ENCODE measurements at regions not wholly inside any gene's neighbourhood (a gene's known extent, or its start where the extent isn't known, plus 50 kb on each side); places are given as distances from the start of the nearest gene placed in this dataset.

DNA sequence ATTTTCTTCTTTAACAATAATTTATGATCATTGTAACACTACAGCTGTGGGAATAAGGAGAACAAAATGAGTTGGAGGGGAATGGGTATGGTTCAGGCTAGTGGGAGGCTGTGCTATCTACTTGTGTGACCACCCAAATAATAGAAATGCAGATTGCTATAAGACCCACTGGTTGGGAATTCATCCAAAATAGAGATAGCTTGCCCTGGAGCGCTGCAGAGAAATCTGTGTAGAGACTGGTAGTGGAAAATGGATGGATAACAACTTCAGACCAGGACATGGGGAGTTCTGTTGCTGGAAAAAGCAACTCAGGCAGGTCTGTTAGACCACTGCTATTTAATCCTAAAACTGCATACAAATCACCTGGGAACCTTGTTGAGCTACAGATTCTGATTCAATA is 137.1 kb upstream of the MKLN1 start:
- DNase-seq, result no peak

DNA sequence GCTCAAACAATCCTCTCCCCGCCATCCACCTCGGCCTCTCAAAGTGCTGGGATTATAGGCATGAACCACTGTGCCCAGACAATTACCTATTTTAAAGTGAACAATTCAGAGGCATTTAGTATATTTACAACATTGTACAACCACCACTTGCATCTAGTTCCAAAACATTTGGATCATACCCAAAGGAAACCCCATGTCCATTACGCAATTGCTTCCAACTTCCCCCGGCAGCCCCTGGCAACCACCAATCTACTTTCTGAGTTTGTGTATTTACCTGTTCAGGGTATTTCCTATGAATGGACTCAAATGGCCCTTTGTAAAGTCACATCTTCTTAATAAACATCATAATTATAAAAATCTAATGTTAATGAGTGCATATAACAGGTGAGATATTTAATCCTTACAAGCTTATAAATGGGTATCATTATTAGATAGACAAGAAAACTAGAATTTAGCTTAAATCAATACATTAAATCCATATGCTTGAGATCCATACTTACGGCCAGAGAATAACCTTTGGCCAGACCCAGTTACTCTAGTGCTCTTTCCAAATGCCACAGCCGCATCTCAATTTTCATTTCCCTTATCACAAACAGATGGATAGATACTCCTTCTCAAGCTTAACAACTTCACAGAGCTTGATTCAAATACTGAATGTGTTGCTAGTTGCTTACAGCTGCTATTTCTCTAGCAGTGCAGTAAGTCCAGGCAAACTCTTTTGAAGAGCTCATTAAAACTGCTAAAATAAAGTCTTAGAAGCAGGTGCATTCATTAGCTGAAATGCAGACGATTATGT is 133.4 kb upstream of the MKLN1 start:
- DNase-seq, result no peak

DNA sequence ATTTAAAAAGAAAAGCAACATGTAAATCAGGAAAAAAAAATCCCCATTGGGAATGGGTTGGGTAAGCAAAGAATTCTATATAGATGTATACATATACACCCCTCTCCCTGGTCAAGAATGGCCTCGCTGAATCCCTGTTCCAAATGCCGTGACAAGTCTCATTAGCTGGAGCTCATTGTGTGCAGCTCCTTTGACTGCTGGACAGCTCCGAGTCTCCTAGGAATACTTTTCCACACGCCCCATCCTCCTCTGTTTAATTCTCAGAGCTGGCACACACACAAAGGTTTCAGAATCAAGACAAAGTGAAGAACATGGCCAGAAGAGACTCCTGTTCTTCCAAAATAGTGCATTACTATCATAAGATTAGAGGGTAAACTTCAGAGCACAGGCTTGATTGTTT is 130.9 kb upstream of the MKLN1 start:
- no peak for DNase-seq

DNA sequence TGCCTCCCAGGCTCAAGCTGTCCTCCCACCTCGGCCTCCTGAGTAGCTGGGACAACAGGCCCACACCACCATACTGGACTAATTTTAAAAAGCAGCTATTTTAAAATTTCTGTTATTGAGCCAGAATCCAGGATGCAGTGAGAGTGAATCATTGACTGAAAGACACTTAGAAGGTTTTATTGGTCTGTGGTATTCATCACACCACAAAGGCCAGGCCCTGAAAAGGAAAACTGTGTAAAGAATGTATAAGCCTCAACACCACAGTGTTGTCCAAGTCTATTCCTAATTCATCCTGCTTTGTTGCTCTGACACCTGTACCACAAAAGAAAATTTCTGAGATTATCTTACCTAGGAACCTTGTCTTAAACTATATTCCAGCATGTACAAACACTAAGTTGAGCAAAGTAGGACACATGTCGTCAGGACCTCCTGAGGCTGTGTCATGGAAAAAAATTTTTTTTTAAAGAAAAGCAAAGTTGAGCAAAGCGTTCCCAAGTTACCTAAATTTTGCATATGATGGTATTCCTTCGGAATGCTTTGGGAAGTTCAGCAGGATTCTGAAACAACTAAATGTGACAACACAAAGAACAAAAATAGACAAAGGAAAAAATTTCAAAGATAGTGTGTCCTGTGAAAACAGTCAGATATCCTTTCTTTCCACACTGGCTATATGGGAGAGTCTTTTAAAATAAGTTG is 129.6 kb upstream of the MKLN1 start:
- DNase-seq, result no peak

DNA sequence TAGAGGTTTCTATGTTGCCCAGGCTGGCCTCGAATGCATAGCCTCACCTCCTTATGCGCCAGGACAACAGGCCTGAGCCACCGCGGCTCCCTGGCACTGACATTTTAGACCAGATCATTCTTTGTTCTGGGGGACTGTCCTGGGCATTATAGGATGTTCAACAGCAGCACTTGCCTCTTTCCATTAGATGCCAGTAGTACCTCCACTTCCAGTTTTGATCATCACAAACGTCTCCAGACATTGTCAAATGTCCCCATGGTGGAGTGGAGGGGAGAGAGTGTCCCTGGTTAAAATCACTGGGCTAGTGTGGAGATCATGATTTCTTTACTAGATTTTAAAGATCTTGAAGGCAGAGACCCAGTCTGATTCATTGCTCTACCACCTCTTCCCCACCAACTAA is 125.2 kb upstream of the MKLN1 start:
- no peak for DNase-seq

DNA sequence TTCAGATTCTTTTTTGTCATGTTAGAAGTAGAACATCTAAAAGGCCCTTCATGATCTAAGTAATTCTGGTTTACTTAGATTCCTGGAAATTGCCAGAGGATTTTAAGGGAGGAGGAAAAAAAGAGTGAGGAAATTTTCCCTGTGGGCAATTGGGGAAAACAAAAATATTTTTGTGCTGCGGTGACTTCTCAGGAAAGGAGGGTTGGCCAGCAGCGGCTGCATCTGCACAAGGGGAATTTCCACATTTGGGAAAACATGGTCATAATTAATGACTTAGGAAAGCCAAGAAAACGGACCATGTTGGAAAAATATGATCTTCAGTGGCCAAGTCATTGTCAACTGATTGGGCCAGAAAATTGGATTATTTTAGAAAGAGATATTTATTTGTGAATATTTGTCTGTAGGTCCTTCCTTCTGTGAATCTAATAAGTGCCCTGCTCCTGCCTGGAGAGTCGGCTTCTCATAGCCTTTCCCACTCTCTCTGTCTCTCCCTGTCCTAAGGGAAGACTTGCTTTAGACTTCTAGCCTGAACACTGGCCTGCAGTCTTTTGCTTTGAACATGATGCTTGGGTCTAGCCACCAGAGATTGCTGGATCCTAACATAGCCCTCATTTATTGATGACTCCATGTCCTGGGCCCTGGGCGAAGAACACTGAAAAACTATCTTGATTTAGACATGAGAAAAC is 124.2 kb upstream of the MKLN1 start:
- DNase-seq, result no peak

DNA sequence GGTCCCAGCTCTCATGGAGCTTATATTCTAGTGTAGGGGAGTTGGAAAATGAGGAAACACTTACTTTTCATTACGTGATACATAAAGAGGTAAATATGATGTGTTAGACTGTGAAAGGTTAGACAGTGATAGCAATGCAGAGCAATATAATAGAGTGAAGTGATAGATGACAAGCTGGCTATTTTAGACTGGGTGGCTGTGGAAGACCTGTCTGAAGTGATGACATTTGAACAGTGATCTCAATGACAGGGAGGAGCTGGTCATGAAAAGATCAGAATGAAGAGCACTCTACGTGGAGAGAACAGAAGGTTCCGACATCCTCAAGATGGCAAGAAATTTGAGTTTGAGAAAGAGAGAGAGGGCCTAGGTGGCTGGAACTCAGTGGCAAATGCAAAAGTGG is 118.9 kb upstream of the MKLN1 start:
- no peak for DNase-seq

DNA sequence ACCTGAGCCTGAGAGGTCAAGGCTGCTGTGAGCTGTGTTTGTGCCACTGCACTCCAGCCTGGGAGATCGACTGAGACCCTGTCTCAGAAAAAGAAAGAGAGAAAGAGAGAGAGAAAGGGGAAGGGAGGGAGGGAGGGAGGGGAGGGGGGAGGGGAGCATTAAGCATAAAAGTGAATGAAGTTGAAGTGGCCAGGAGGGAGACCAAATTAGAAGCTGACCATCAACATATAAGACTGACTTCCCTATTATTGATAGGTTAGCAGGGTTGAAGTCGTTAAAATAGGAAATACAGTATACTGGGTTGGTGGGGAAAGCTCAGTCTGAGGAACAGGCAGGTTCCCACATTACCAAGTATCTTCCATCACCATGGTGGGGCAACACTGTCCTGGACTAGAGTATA is 117.1 kb upstream of the MKLN1 start:
- no peak for DNase-seq

DNA sequence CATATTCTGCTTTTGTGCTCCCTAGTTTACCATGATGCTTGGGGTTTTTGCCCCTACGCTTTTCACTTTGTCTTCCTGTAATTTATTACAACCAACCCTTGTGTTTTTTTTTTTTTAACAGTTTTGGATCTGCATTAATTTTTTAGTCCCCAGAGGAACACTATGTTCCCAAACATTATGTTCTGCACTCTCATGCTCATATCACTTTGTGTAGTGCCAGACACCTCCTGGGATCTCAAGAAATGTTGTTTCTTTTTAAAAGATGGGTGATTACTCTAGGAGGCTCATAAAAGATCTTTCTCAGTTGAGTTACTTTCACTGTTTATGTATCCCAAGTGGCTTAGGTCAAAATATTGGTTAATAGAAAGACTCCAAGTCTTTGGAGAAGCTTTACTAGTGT is 116.2 kb upstream of the MKLN1 start:
- no peak for DNase-seq

DNA sequence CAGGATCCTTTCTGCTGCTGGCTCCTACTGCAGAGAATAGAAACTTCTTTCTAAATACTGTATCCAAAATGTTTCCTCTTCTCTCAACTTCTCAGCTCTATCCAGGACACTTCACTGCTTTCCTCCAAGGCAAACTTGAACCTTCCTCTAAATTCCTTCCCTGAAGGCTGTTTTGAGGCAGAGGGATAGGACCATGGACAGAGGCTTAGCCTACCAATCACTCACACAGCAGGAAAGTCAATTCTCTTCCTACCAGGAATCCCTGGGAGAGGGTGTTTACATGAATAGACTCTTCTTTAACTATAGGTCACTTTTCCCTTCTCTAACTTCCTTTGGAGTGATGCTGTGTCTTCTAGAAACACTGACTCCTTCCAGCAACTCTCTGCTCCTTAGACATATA is 115.6 kb upstream of the MKLN1 start:
- no peak for DNase-seq

DNA sequence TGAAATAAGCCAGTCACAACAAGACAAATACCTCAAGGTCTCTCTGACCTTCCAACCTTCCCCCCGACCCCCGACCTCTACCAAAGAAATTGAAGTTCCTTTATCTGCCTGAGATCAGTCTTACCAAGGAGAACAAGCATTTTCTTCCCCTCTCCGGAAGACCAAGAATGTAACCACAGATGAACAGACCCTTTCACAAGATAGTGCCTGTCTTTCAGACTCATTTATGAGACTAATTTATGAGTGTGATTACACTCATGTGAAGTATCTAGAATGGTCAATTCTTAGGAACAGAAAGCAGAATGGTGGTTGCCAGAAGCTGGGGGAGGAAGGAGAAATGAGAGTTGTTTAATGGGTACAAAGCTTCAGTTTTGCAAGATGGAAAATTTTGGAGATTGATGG is 108.9 kb upstream of the MKLN1 start:
- no peak for DNase-seq

DNA sequence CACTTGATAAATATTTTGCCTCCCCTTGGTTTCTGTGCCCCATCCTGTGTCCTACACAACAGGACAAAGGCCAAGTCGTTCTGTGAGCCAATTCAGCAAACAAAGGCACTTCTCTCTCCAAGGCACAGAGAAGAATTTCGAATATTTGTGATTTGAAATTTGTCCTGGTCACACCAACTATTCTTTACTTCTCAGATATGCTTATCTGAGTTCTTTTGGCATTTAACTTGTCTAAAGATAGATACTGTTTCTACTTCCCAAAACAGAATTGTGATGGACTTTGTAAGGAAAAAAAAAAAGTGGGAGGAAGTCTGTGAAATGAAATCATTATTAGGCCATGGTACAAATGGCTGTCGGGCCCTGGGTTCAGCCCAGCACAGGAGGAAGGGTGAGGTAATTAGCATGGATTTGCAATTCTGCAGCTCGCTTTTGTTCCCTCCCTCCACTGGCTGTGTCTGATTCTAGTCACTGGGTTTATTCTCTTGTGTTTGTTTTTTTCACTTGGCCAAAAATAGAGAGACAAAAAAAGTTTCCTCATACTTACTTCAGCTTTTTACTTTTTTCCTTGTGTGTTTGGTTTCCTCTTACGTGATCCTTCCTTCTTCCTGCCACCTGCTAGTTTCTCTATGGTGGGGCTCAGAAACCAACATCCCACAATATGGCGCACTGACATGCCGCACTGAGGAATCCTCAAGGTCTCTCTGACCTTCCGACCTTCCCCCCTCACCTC is 108.2 kb upstream of the MKLN1 start:
- no peak for DNase-seq

DNA sequence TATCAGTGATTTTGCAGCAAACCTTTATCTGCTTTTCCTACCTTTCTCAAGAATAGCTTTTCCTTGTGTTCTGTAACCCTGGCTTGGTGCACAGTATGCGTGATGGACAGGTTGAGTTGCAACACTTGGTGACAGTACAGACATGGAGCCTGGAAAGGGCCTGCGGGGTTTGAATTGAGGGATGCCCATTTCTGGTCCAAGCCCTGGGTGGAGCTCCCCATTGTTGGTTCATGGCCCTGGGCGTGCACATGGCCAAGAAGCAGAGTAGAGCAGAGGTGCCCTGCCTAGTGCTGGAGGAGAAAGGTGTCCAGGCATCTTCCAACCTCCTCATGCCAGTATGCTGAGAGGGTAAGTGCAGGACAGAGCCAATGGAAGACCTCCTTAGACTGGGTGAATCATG is 106.6 kb upstream of the MKLN1 start:
- DNase-seq, result no peak

DNA sequence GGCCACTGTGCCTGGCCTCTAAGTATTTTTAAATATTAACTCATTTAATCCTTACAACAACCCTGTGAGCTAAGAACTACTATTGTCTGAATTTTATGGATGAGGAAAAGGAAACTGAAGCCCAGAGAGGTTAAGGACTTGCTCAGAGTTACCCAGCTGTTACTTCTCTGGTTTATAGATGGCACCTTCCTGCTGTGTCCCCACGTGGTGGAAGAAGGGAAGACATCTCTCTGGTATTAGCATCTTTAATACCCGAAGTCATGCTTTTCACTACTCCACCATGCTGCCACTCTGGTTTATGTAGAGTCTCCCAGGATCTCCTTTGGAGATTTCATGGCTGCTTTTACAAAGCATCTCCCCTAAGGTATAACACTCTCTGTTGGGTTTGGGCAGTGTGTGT is 105.5 kb upstream of the MKLN1 start:
- DNase-seq, result no peak

DNA sequence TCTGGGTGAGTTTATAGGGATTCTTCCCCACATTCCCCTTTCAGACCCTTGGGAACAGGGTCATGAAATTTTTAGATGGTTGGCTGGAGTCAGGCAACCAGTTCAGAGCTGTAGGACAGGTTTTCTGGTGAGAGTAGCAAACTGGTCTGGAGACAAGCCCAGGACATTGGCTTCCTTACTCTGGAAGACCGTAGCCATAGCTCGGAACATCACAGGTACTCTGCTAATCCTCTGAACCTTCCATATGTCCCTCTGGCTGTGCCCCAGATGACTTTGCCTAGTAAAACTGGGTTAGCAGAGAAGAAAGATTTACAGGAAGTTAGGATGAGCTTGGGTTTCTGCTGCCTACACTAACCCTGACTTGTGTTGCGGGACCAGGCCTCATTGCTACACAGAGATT is 104.5 kb upstream of the MKLN1 start:
- DNase-seq, result no peak

DNA sequence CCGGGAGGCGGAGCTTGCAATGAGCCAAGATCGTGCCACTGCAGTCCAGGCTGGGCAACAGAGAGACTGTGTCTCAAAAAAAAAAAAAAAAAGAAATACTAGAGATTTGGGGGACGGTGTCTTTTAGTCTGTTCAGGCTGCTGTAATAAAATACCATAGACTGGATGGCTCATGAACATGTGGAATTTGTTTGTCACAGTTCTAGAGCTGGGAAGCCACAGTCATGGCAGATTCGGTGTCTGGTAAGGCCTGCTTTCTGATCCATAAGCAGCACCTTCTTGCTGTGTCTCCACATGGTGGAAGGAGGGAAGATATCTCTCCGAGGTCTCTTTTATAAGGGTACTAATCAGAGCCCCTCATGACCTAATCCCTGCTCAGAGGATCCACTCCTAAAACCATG is 102.7 kb upstream of the MKLN1 start:
- DNase-seq, result no peak

DNA sequence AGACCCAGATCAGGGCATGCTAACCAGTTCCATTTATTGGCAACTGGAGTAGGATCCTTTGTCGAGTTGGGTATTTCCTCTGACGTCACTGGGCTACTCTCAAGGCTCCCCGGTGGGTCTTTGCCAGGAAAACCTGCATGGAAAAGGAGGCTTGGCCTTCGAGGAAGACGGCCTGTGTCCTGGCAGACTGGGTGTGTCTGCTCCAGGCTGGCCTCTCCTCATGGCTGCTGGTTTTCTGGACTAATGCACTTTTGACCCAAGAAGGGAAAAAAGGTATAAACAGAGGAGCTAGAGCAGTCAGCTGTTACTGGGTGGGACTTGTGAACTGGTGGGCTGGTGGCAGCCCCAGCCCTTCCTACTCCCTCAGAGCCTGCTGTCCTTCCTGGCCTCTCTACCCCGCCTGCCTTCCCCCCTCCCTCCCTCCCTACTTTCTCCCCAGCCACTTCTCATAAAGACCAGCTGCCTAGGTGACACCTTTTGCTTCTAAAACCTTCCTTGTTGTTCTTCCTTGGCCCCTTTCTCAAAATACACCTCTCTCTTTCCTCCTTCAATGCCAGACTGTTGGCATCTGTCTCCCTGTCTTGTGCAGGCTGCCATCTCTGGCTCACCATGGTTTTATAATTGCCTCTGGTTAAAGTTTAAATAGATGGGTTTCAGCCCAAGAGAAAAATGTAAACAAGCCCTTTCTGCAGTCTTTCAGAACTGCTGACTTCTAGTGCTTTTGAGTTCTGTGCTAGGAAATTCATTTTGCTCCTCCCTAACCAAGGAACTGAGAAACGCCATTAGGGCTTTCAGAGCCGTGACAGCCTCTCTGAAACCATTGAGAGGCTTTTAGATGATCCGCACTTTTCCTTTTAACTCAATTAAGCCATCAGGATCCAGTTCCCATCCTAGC is 101.8 kb upstream of the MKLN1 start:
- no peak for DNase-seq

DNA sequence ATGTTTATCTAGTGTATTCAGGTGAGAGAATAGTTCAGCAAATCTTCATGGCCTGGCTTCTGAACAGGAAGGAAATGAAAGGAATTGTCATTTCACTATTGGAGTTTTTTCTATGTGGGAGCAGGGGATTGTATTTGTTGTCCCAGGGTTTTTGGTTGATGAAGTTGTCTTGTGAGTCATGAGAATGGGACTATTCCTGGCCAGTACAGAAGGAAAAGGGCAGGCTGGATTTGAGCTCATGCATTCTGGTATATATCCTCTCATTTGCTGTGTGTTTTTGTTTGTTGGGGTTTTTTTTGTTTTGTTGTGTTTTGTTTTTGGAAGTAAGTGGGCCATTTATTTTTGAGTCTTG is 101.2 kb upstream of the MKLN1 start:
- no peak for DNase-seq

DNA sequence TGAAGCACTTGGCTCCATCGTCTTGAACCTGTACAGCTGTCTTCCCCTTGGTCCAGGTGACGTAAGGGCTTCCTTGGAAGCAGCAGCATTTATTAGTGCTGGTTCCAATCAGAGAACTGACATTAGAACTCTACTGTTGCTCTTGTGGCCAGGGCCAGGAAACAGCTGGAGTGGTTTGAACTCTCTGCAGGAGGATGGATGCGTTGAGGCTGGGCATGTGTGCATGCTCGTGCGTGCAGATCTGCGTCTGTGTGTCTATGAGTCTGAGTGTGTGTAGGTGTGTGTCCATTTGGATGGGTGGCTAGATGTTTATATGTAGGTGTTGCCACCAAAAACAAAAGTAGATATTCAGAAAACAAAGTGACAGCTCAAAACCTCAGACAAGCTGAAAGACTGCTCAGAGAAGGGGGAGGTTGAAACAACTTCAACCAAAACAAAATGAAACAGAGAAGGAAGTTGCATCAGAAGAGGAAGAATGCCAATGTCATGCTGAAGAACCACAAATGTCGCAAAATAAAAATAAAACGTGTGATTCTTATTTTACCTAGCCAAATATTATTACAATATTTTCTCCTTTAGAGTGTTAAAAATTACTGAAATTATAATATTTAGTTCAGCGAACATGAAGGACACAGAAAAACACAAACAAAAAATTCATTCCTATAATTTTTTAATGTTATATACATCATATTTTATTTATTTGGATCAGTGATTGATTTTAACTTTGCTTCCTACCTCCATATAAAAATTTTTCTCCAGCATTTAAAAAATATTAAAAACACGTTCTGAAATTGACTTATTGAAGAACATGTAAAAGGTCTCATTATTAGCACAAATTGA is 96.1 kb upstream of the MKLN1 start:
- peak; percentile 9 to 94 (median 50) for DNase-seq

DNA sequence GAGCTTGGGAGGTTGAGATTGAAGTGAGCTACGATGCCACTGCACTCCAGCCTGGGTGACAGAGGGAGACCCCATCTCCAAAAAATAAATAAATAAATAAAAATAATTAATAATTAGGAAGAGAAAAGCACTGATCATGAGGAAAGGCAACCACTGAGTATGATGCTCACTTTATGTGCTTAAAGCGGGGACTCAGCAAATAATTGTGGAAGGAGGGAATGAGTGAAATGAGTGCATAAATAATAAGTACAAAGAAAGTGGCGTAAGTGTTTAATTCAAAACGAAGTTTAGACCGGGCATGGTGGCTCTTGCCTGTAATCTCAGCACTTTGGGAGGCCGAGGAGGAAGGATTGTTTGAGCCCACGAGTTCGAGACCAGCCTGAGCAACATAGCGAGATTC is 94.9 kb upstream of the MKLN1 start:
- DNase-seq, result no peak

DNA sequence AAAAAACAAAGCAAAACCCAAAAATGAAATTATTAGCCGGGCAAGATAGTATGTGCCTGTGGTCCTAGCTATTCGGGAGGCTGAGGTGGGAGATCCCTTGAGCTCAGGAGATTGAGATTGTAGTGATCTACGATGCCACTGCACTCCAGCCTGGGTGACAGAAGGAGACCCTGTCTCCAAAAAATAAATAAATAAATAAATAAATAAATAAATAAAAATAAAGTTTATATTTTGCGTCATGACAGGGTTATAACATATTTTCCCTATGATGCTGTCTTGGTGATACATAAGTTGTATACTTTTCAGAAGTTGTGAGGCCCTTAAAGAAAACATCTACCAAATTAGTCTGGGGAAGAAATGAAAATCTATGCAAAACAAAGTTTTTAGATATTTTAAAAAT is 94.5 kb upstream of the MKLN1 start:
- no peak for DNase-seq

Measured in T-helper 1 cell (primary cell).